K562 (cell line): ENCODE measurements at regions not wholly inside any gene's neighbourhood (a gene's known extent, or its start where the extent isn't known, plus 50 kb on each side); places are given as distances from the start of the nearest gene placed in this dataset.

Source experiments
- E2F6 ChIP-seq, 2 experiments: IDR thresholded peaks; 2 replicates each; pipeline ENCODE4 v1.6.1; 2011; ENCODE audit warnings: borderline replicate concordance in 1 of 2, control low read depth in 1 of 2, low read depth in 1 of 2, low read length in 1 of 2, mild to moderate bottlenecking in 1 of 2, mixed read lengths in 1 of 2, moderate library complexity in 1 of 2; ENCODE audit not compliant: insufficient read depth in 1 of 2, insufficient read length in 1 of 2, poor library complexity in 1 of 2, severe bottlenecking in 1 of 2; ENCODE audit errors: extremely low read depth in 1 of 2
- MYC ChIP-seq, 2 experiments: fragments of 250-450 bp in 1 of 2; sonication (Bioruptor Pico) in 1 of 2; IDR thresholded peaks; 2 replicates each; pipeline versions ENCODE4 v1.5.1 to v1.6.1; 2012 to 2021; ENCODE audit warnings: low read depth in 2 of 2, borderline replicate concordance in 1 of 2, improper control_type of control experiment in 1 of 2, low read length in 1 of 2, mild to moderate bottlenecking in 1 of 2, moderate library complexity in 1 of 2
- PML ChIP-seq: IDR thresholded peaks from 2 replicates; pipeline ENCODE4 v1.6.1; 2012; ENCODE audit warnings: low read length, inconsistent platforms
- POLR2A ChIP-seq: fragments of 450-650 bp; conservative IDR thresholded peaks from 2 replicates; pipeline ENCODE4 v1.6.1; 2016
- RFX5 ChIP-seq: IDR thresholded peaks from 2 replicates; pipeline ENCODE4 v1.6.1; 2011; ENCODE audit warnings: low read depth, mild to moderate bottlenecking, improper control_type of control experiment, low read length
- ZNF12 ChIP-seq: sonication (generic); formaldehyde crosslinking; IDR thresholded peaks from 2 replicates; pipeline ENCODE4 v1.4.0; 2020; ENCODE audit warnings: mild to moderate bottlenecking, missing genetic modification reagents
- ZNF696 ChIP-seq: fragments of 250-450 bp; sonication (Bioruptor Pico); conservative IDR thresholded peaks from 2 replicates; pipeline ENCODE4 v1.4.0; 2020; ENCODE audit warnings: mild to moderate bottlenecking, moderate library complexity

- TF ChIP-seq MYC (IDR thresholded peaks at IDR 0.05; ENCODE audit: low read depth, low read length) (no peak), MYC (CRISPR knock-in tag; IDR thresholded peaks at IDR 0.05; ENCODE audit: borderline replicate concordance, low read depth) (no peak), POLR2A (no peak), PML (no peak), ZNF696 (CRISPR knock-in tag) (no peak), E2F6 (IDR thresholded peaks at IDR 0.05; ENCODE audit: borderline replicate concordance in 1 of 2, extremely low read depth in 1 of 2, insufficient read depth in 1 of 2, insufficient read length in 1 of 2, low read depth in 1 of 2, low read length in 1 of 2, poor library complexity in 1 of 2, severe bottlenecking in 1 of 2) (no peak), ZNF12 (CRISPR knock-in tag) (no peak), RFX5 (no peak)
Observed at GRCh38 chr11:115670538-115671205, 166.5 kb upstream of the CADM1 start.
